NCI-H2171 (cell line): ENCODE measurements at regions not wholly inside any gene's neighbourhood (a gene's known extent, or its start where the extent isn't known, plus 50 kb on each side); places are given as distances from the start of the nearest gene placed in this dataset.

Source experiments
- DNase-seq: peaks from one replicate; lab custom pipeline; 2025; lab: John Stamatoyannopoulos, UW

- DNase-seq, result no peak
Measured at GRCh38 chr5:158406884-158407823, 548.2 kb upstream of the CLINT1 start.

- no peak for DNase-seq
Measured at GRCh38 chr5:158398360-158399201, 539.6 kb upstream of the CLINT1 start.

GRCh38 chr5:158397278-158397677 is 538.3 kb upstream of the CLINT1 start:
- no peak for DNase-seq

GRCh38 chr5:158394102-158394501 is 535.2 kb upstream of the CLINT1 start:
- DNase-seq, result no peak

GRCh38 chr5:158393457-158393856 is 534.5 kb upstream of the CLINT1 start:
- no peak for DNase-seq

GRCh38 chr5:158392753-158393152 is 533.8 kb upstream of the CLINT1 start:
- no peak for DNase-seq

GRCh38 chr5:158390577-158390976 is 531.6 kb upstream of the CLINT1 start:
- no peak for DNase-seq

- no peak for DNase-seq
Measured at GRCh38 chr5:158389786-158390185, 530.8 kb upstream of the CLINT1 start.

GRCh38 chr5:158388021-158388420 is 529.1 kb upstream of the CLINT1 start:
- no peak for DNase-seq

- no peak for DNase-seq
Measured at GRCh38 chr5:158387499-158387898, 528.6 kb upstream of the CLINT1 start.

GRCh38 chr5:158385982-158386381 is 527.0 kb upstream of the CLINT1 start:
- no peak for DNase-seq

- DNase-seq, result no peak
Measured at GRCh38 chr5:158384535-158385481, 525.9 kb upstream of the CLINT1 start.

GRCh38 chr5:158383486-158383885 is 524.5 kb upstream of the CLINT1 start:
- DNase-seq, result no peak

GRCh38 chr5:158382473-158382872 is 523.5 kb upstream of the CLINT1 start:
- no peak for DNase-seq

- no peak for DNase-seq
Measured at GRCh38 chr5:158381614-158382160, 522.7 kb upstream of the CLINT1 start.

- DNase-seq, result no peak
Measured at GRCh38 chr5:158380661-158381060, 521.7 kb upstream of the CLINT1 start.

- DNase-seq, result no peak
Measured at GRCh38 chr5:158378931-158379330, 520.0 kb upstream of the CLINT1 start.

- no peak for DNase-seq
Measured at GRCh38 chr5:158376679-158377078, 517.7 kb upstream of the CLINT1 start.

GRCh38 chr5:158375531-158375930 is 516.6 kb upstream of the CLINT1 start:
- no peak for DNase-seq

GRCh38 chr5:158373608-158374395 is 514.9 kb upstream of the CLINT1 start:
- no peak for DNase-seq

- no peak for DNase-seq
Measured at GRCh38 chr5:158369241-158369640, 510.3 kb upstream of the CLINT1 start.
